GM23248 (cell line): ENCODE measurements at regions not wholly inside any gene's neighbourhood (a gene's known extent, or its start where the extent isn't known, plus 50 kb on each side); places are given as distances from the start of the nearest gene placed in this dataset.
A peak's percentile ranks its signal among the peaks of the same experiment; 100 is the strongest.

Source experiments
- DNase-seq: peaks from one replicate; pipeline ENCODE4 v3.0.0-alpha.2; 2015
- H2AFZ ChIP-seq: fragments of 200-600 bp; sonication (generic); 2 replicates; pipeline ENCODE4 v1.6.1; 2016; ENCODE audit warnings: antibody characterized with exemption
- H3F3A ChIP-seq: fragments of 200-600 bp; sonication (generic); 2 replicates; pipeline ENCODE4 v1.6.1; 2016; ENCODE audit warnings: mild to moderate bottlenecking, antibody characterized with exemption, mixed run types; ENCODE audit not compliant: insufficient read depth
- H3K27ac ChIP-seq: fragments of 200-600 bp; sonication (generic); 2 replicates; pipeline ENCODE4 v1.5.1; 2016; ENCODE audit warnings: mild to moderate bottlenecking
- H3K27me3 ChIP-seq: fragments of 200-600 bp; sonication (generic); replicated peaks from 2 replicates; pipeline ENCODE4 v1.6.1; 2016; ENCODE audit warnings: mild to moderate bottlenecking; ENCODE audit not compliant: insufficient read depth
- H3K36me3 ChIP-seq: fragments of 200-600 bp; sonication (generic); 2 replicates; pipeline ENCODE4 v1.6.1; 2016; ENCODE audit warnings: low read depth, mild to moderate bottlenecking
- H3K4me1 ChIP-seq: fragments of 200-600 bp; sonication (generic); 2 replicates; pipeline ENCODE4 v1.6.1; 2016; ENCODE audit warnings: mild to moderate bottlenecking; ENCODE audit not compliant: insufficient read depth
- H3K4me2 ChIP-seq: fragments of 200-600 bp; sonication (generic); one replicate; pipeline ENCODE4 v1.6.1; 2016; ENCODE audit warnings: mild to moderate bottlenecking; ENCODE audit not compliant: unreplicated experiment
- H3K4me3 ChIP-seq: fragments of 200-600 bp; sonication (generic); 2 replicates; pipeline ENCODE4 v1.5.1; 2016; ENCODE audit warnings: mild to moderate bottlenecking
- H3K79me2 ChIP-seq: fragments of 200-600 bp; sonication (generic); 2 replicates; pipeline ENCODE4 v1.6.1; 2016; ENCODE audit warnings: mild to moderate bottlenecking; ENCODE audit not compliant: insufficient read depth
- H3K9ac ChIP-seq: fragments of 200-600 bp; sonication (generic); 2 replicates; pipeline ENCODE4 v1.6.1; 2016; ENCODE audit warnings: mild to moderate bottlenecking
- H3K9me2 ChIP-seq: fragments of 200-600 bp; sonication (generic); 2 replicates; pipeline ENCODE4 v1.6.1; 2016; ENCODE audit warnings: mixed run types, mild to moderate bottlenecking, moderate library complexity; ENCODE audit not compliant: insufficient read depth
- H3K9me3 ChIP-seq: fragments of 200-600 bp; sonication (generic); one replicate; pipeline ENCODE4 v1.6.1; 2017; ENCODE audit warnings: low read depth
- H4K20me1 ChIP-seq: fragments of 200-600 bp; sonication (generic); 2 replicates; pipeline ENCODE4 v1.6.0; 2016; ENCODE audit not compliant: insufficient read depth
- EZH2 ChIP-seq: fragments of 200-600 bp; sonication (generic); IDR thresholded peaks from 2 replicates; pipeline ENCODE4 v1.6.1; 2018; ENCODE audit warnings: antibody characterized with exemption, mild to moderate bottlenecking; ENCODE audit not compliant: insufficient read depth, poor library complexity, severe bottlenecking
- EZH2phosphoT487 ChIP-seq: fragments of 200-600 bp; sonication (generic); IDR thresholded peaks from 2 replicates; pipeline ENCODE4 v1.6.1; 2018; ENCODE audit warnings: antibody characterized with exemption, moderate library complexity, mild to moderate bottlenecking, low read depth; ENCODE audit not compliant: insufficient read depth
- WGBS, 2 experiments: methylation state at CpG; one replicate each; pipeline ENCODE4 v1.1.6; 2015 to 2017; ENCODE audit warnings: low lambda C conversion rate in 2 of 2, low coverage in 1 of 2; ENCODE audit errors: missing lambda C conversion rate in 2 of 2; 5-methylcytosine and 5-hydroxymethylcytosine counted together
- in situ Hi-C: fragments of 300-500 bp; cut with MboI; formaldehyde crosslinking; loops from 2 replicates; pipeline ENCODE4 v1.15.0; 2020

DNA sequence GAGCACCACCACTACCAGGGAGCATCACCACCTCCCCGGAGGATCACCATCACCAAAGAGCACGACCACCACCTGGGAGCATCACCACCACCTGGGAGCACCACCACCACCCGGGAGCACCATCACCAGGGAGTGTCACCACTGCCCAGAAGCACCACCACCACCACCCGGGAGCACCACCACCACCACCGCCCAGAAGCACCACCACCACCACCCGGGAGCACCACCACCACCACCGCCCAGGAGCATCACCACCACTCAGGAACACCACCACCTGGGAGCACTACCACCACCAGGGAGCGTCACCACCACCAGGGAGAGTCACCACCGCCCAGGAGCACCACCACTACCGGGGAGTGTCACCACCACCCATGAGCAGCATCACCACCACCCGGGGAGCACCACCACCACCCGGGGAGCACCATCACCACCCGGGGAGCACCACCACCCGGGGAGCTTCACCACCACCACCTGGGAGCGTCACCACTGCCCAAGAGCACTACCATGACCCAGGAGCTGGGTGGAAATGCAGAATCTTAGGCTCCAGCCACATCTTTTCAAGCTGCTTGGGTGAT is 237.3 kb downstream of the SOD2 start:
- H4K20me1 ChIP-seq: no peaks in the 10 kb centered on the region
- DNase-seq: no peak
- no peak for TF ChIP-seq EZH2phosphoT487
- no peak for TF ChIP-seq EZH2
- H3K4me3 ChIP-seq: no peak overlapping the region
- H3K4me1 ChIP-seq: peaks cover 7% of the 10 kb centered on the region
- H3K79me2 ChIP-seq: no peaks in the 10 kb centered on the region
- H3K9ac ChIP-seq: no peak overlapping the region
- no peak overlapping the region for H2AFZ ChIP-seq
- H3K27me3 ChIP-seq: no peaks in the 10 kb centered on the region
- no peaks in the 10 kb centered on the region for H3K9me3 ChIP-seq
- WGBS, 2 experiments: 61 to 65% methylated on average over 8 to 15 of the region's 15 CpGs
- H3K27ac ChIP-seq: no peak overlapping the region
- H3F3A ChIP-seq: no peaks in the 10 kb centered on the region
- H3K4me2 ChIP-seq: no peak overlapping the region
- in situ Hi-C loops: no loop called here
- H3K9me2 ChIP-seq: no peaks in the 10 kb centered on the region
- H3K36me3 ChIP-seq: no peaks in the 10 kb centered on the region

DNA sequence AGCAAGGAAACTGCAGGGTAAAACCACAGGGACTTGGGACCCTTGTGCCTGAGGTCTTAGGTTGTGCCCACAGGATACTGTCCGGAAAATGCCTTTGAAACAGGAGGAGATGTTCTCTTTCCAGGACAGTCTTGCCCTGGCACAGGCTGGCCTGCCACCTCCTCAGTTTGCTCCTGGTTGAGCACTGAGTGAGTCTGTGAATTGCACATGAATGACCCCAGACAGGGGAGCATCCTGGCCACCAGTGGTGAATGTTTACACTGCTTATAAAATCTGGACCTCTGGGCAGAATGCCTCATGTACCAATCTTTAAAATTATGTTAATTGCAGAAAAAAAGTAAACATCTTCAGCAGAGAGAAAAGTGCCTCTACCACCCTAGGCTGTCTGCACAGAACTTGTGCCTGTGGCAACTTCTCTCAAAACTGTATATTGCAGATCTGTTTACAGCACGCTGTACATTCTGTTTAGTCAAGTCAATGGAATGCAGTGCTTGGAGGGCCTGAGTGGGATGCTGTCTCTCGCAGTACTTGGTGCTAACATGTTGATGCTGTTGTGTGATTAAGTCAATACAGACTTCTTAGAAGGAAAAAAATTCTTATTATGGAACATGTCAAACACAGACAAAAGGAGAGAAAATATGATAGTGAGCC is 242.1 kb downstream of the SOD2 start:
- Histone ChIP-seq H3K4me2 (no peak overlapping the region), H3K27ac (no peak overlapping the region), H4K20me1 (no peaks in the 10 kb centered on the region), H3K9ac (no peak overlapping the region), H3K4me1 (peaks cover 9% of the 10 kb centered on the region), H3K79me2 (no peaks in the 10 kb centered on the region), H3F3A (no peaks in the 10 kb centered on the region), H3K27me3 (peaks cover 16% of the 10 kb centered on the region; the same call in 1 of the 2 replicates), H3K9me2 (no peaks in the 10 kb centered on the region), H3K4me3 (no peak overlapping the region), H2AFZ (no peak overlapping the region), H3K9me3 (no peaks in the 10 kb centered on the region), H3K36me3 (no peaks in the 10 kb centered on the region)
- WGBS, 2 experiments: 40 to 42% methylated on average over 3 of the region's 3 CpGs
- peak; percentile 76 for DNase-seq
- TF ChIP-seq EZH2 (no peak), EZH2phosphoT487 (no peak)
- in situ Hi-C loops: no loop called here

DNA sequence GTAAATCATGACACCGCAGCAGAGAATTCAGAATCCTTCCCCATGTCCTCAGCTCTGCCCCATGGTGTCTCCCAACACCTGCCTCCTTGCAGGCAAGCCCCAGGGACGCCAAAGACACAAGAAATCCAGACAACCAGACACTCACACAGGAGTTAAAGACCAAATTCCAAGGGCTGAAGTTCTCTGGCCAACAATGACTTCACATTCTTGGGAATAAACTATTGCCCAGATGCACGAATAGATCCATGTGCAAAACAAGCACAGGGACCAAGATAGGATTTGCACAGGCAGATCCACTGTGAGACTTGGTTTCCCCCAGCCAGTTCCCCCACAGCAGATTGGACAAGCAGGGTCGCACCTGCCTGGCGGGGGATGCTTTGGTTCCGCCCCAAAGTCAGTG is 246.7 kb downstream of the SOD2 start:
- Histone ChIP-seq H3K4me3 (no peak overlapping the region), H4K20me1 (no peaks in the 10 kb centered on the region), H3K9ac (no peak overlapping the region), H3K4me2 (no peak overlapping the region), H3K79me2 (no peaks in the 10 kb centered on the region), H3K9me3 (no peaks in the 10 kb centered on the region), H3K27ac (no peak overlapping the region), H3K27me3 (peaks cover 16% of the 10 kb centered on the region; the same call in 1 of the 2 replicates), H3K9me2 (no peaks in the 10 kb centered on the region), H3F3A (no peaks in the 10 kb centered on the region), H2AFZ (no peak overlapping the region), H3K36me3 (no peaks in the 10 kb centered on the region), H3K4me1 (peaks cover 7% of the 10 kb centered on the region)
- no peak for DNase-seq
- no peak for TF ChIP-seq EZH2phosphoT487
- no peak for TF ChIP-seq EZH2
- WGBS, 2 experiments: 21 to 25% methylated on average over 6 of the region's 6 CpGs
- in situ Hi-C loops: no loop called here

DNA sequence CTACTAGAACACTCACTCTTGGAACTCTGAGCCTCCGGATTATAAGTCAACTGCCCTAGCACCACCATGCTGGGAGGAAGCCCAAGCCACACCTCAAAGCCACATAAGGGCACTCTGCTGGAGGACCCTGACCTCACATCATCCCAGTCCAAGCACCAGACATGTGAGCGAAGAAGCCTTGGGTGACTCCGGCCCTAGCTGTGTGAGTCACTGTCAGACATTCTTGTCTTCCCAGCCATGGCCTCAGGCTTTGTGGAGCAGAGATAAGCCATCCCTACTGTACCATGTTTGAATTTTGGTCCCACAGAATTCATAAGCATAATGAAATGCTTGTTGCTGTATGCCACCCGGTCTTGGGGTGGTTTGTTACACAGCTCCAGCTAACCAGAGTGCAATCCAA is 247.7 kb downstream of the SOD2 start:
- Histone ChIP-seq H3K27ac (no peak overlapping the region), H2AFZ (no peak overlapping the region), H3K79me2 (no peaks in the 10 kb centered on the region), H3K4me3 (no peak overlapping the region), H3K36me3 (no peaks in the 10 kb centered on the region), H3F3A (no peaks in the 10 kb centered on the region), H3K9me3 (no peaks in the 10 kb centered on the region), H3K9me2 (no peaks in the 10 kb centered on the region), H3K4me2 (no peak overlapping the region), H3K27me3 (peaks cover 16% of the 10 kb centered on the region; the same call in 1 of the 2 replicates), H3K4me1 (0 out of 2 replicates have a peak, but pooled peaks cover 9% of the 10 kb centered on the region), H3K9ac (no peak overlapping the region), H4K20me1 (no peaks in the 10 kb centered on the region)
- in situ Hi-C loops: no loop called here
- WGBS, 2 experiments: 47 to 50% methylated on average over 4 of the region's 4 CpGs
- DNase-seq: peak; percentile 27
- TF ChIP-seq EZH2phosphoT487: no peak
